T-helper 22 cell (primary cell): ENCODE measurements at regions not wholly inside any gene's neighbourhood (a gene's known extent, or its start where the extent isn't known, plus 50 kb on each side); places are given as distances from the start of the nearest gene placed in this dataset.
"Not testable (repeated sequence)": the region's sequence is repeated elsewhere in the genome, so short reads cannot be mapped to it uniquely, and the experiment has no call there.

Experiments used
- DNase-seq: peaks from one replicate; pipeline ENCODE4 v3.0.0-alpha.2; 2020; ENCODE audit warnings: low read depth

GRCh38 chr14:29982171-29982570, 54.5 kb upstream of the PRKD1 start:
- DNase-seq, result no peak

- no peak for DNase-seq
These were observed 55.3 kb upstream of the PRKD1 start for GRCh38 chr14:29982993-29983392.

GRCh38 chr14:29990344-29990857, 62.8 kb upstream of the PRKD1 start:
- DNase-seq, result not testable (repeated sequence)

GRCh38 chr14:29990993-29991392, 63.3 kb upstream of the PRKD1 start:
- no peak for DNase-seq

GRCh38 chr14:29993143-29993542, 65.5 kb upstream of the PRKD1 start:
- DNase-seq, result no peak

- DNase-seq, result no peak
These were observed 71.4 kb upstream of the PRKD1 start for GRCh38 chr14:29999013-29999539.

GRCh38 chr14:30002859-30003258, 75.2 kb upstream of the PRKD1 start:
- DNase-seq, result no peak

GRCh38 chr14:30005114-30005808, 77.6 kb upstream of the PRKD1 start:
- no peak for DNase-seq

GRCh38 chr14:30006695-30007094, 79.0 kb upstream of the PRKD1 start:
- no peak for DNase-seq

GRCh38 chr14:30015489-30015888, 87.8 kb upstream of the PRKD1 start:
- DNase-seq, result no peak

GRCh38 chr14:30016002-30016401, 88.4 kb upstream of the PRKD1 start:
- no peak for DNase-seq

GRCh38 chr14:30017370-30017993, 89.8 kb upstream of the PRKD1 start:
- DNase-seq, result no peak

- no peak for DNase-seq
These were observed 92.6 kb upstream of the PRKD1 start for GRCh38 chr14:30020271-30020670.

GRCh38 chr14:30020687-30021086, 93.0 kb upstream of the PRKD1 start:
- DNase-seq, result no peak

GRCh38 chr14:30023350-30023749, 95.7 kb upstream of the PRKD1 start:
- DNase-seq, result not testable (repeated sequence)

GRCh38 chr14:30034152-30034551, 106.5 kb upstream of the PRKD1 start:
- DNase-seq, result no peak

- no peak for DNase-seq
These were observed 107.7 kb upstream of the PRKD1 start for GRCh38 chr14:30035361-30035760.

GRCh38 chr14:30045720-30046119, 118.1 kb upstream of the PRKD1 start:
- no peak for DNase-seq

- no peak for DNase-seq
These were observed 125.5 kb upstream of the PRKD1 start for GRCh38 chr14:30053103-30053502.

GRCh38 chr14:30054201-30054600, 126.6 kb upstream of the PRKD1 start:
- DNase-seq, result no peak

GRCh38 chr14:30058401-30058800, 130.8 kb upstream of the PRKD1 start:
- DNase-seq, result no peak

GRCh38 chr14:30063746-30064145, 136.1 kb upstream of the PRKD1 start:
- DNase-seq, result no peak

GRCh38 chr14:30064454-30064853, 136.8 kb upstream of the PRKD1 start:
- no peak for DNase-seq
